DOHH2 (cell line): ENCODE measurements at regions not wholly inside any gene's neighbourhood (a gene's known extent, or its start where the extent isn't known, plus 50 kb on each side); places are given as distances from the start of the nearest gene placed in this dataset.

Experiments
- CTCF ChIP-seq: fragments of 200-600 bp; sonication (generic); IDR thresholded peaks from one replicate; pipeline ENCODE4 v1.5.1; 2014; ENCODE audit warnings: antibody characterized with exemption, mild to moderate bottlenecking, low read depth, low read length; ENCODE audit not compliant: poor library complexity, severe bottlenecking
- EZH2phosphoT487 ChIP-seq: fragments of 200-600 bp; sonication (generic); IDR thresholded peaks from 2 replicates; pipeline ENCODE4 v1.6.1; 2017; ENCODE audit warnings: borderline replicate concordance, mild to moderate bottlenecking, antibody characterized with exemption, low read length, moderate library complexity, mixed read lengths

GRCh38 chr7:24133691-24134090, 150.3 kb upstream of the NPY start:
- TF ChIP-seq CTCF (no peak), EZH2phosphoT487 (no peak)
